ENCODE measurements at regions not wholly inside any gene's neighbourhood (a gene's known extent, or its start where the extent isn't known, plus 50 kb on each side); places are given as distances from the start of the nearest gene placed in this dataset.

GRCh38 chr2:167334146-167334742, 446.0 kb downstream of the XIRP2 start:
- no peak for TF ChIP-seq CTCF (conservative IDR thresholded peaks at IDR 0.05; ENCODE audit: low read length)
- TF ChIP-seq EZH2phosphoT487 (IDR thresholded peaks at IDR 0.05; ENCODE audit: borderline replicate concordance, low read depth, low read length): no peak
